Endothelial cell of umbilical vein (primary cell): ENCODE measurements at regions not wholly inside any gene's neighbourhood (a gene's known extent, or its start where the extent isn't known, plus 50 kb on each side); places are given as distances from the start of the nearest gene placed in this dataset.

ENCODE experiments used
- BruUV-seq: library from RNA; stranded (reverse); fragments of 400-500 nt; replicated peaks from 2 replicates; lab custom pipeline; 2021; lab: Mats Ljungman, UMichigan
- CTCF ChIA-PET: fragments of 300-600, 350-600 bp; sonication (Branson Sonifier 250); formaldehyde crosslinking; loops from one replicate; lab custom pipeline; 2021; ENCODE audit warnings: antibody characterized with exemption, inconsistent platforms; lab: Charles Lee
- POLR2A ChIA-PET: fragments of 300-600, 350-600 bp; sonication (Branson Sonifier 250); formaldehyde crosslinking; loops from one replicate; lab custom pipeline; 2021; ENCODE audit warnings: antibody characterized with exemption, inconsistent platforms; lab: Charles Lee
- DNase-seq: peaks from one replicate; pipeline ENCODE4 v3.0.0-alpha.2; 2011; ENCODE audit warnings: low read depth, low spot score
- FAIRE-seq: peaks from 2 replicates; lab custom pipeline; 2011; peaks lifted over from hg19 to GRCh38; lab: Jason Lieb, UNC
- H2AFZ ChIP-seq: 2 replicates; pipeline ENCODE4 v1.6.0; 2012; ENCODE audit warnings: low read depth, low read length, control low read depth, inconsistent platforms
- H3K27ac ChIP-seq: 2 replicates; pipeline ENCODE4 v1.5.1; 2011; ENCODE audit warnings: low read depth, mild to moderate bottlenecking, control low read depth, low read length, moderate library complexity; ENCODE audit not compliant: insufficient read depth
- H3K27me3 ChIP-seq, 2 experiments: 2 replicates each; pipeline versions ENCODE4 v1.6.0 to v1.6.1; 2011; ENCODE audit warnings: low read length in 2 of 2, mixed read lengths in 1 of 2; ENCODE audit not compliant: control insufficient read depth in 2 of 2, insufficient read depth in 2 of 2
- H3K36me3 ChIP-seq, 2 experiments: 2 replicates in 1 of 2; 3 replicates in 1 of 2; pipeline ENCODE4 v1.5.1; 2011; ENCODE audit warnings: low read length in 2 of 2, mild to moderate bottlenecking in 1 of 2, moderate library complexity in 1 of 2; ENCODE audit not compliant: control insufficient read depth in 2 of 2, insufficient read depth in 2 of 2; ENCODE audit errors: extremely low read depth in 1 of 2
- H3K4me1 ChIP-seq: 3 replicates; pipeline ENCODE4 v1.5.1; 2011; ENCODE audit warnings: mild to moderate bottlenecking, low read length; ENCODE audit not compliant: control insufficient read depth, insufficient read depth; ENCODE audit errors: extremely low read depth
- H3K4me2 ChIP-seq: 2 replicates; pipeline ENCODE4 v1.6.1; 2011; ENCODE audit warnings: low read length, control low read depth, mixed read lengths; ENCODE audit not compliant: insufficient read depth
- H3K4me3 ChIP-seq, 3 experiments: fragments of 200-600 bp in 1 of 3; sonication (generic), shearing (Covaris generic) in 1 of 3; replicated peaks in 1 of 3; 2 replicates each; pipeline ENCODE4 v1.5.1; 2011 to 2016; ENCODE audit warnings: control low read depth in 3 of 3, low read length in 3 of 3, mild to moderate bottlenecking in 2 of 3, inconsistent platforms in 1 of 3, low read depth in 1 of 3, moderate library complexity in 1 of 3; ENCODE audit not compliant: insufficient read depth in 1 of 3
- H3K79me2 ChIP-seq: 2 replicates; pipeline ENCODE4 v1.6.0; 2012; ENCODE audit warnings: low read length, inconsistent platforms; ENCODE audit not compliant: control insufficient read depth, insufficient read depth
- H3K9ac ChIP-seq: replicated peaks from 2 replicates; pipeline ENCODE3; 2011; ENCODE audit warnings: low read length, control low read depth; ENCODE audit not compliant: insufficient read depth; ENCODE audit errors: extremely low read depth
- H3K9me1 ChIP-seq: replicated peaks from 3 replicates; pipeline ENCODE4 v1.6.0; 2011; ENCODE audit warnings: mild to moderate bottlenecking, low read length; ENCODE audit not compliant: control insufficient read depth, insufficient read depth; ENCODE audit errors: extremely low read depth
- H3K9me3 ChIP-seq: replicated peaks from 2 replicates; pipeline ENCODE4 v1.5.1; 2012; ENCODE audit warnings: low read length, inconsistent platforms; ENCODE audit not compliant: control insufficient read depth, insufficient read depth
- H4K20me1 ChIP-seq: replicated peaks from 2 replicates; pipeline ENCODE3; 2011; ENCODE audit warnings: mild to moderate bottlenecking, low read length; ENCODE audit not compliant: control insufficient read depth, insufficient read depth; ENCODE audit errors: extremely low read depth
- EZH2 ChIP-seq: IDR thresholded peaks from 2 replicates; pipeline ENCODE4 v1.6.1; 2012; ENCODE audit warnings: borderline replicate concordance, low read depth, mild to moderate bottlenecking, moderate library complexity, low read length, inconsistent platforms; ENCODE audit not compliant: severe bottlenecking
- FOS ChIP-seq: IDR thresholded peaks from 2 replicates; pipeline ENCODE4 v1.6.1; 2011; ENCODE audit warnings: mild to moderate bottlenecking, low read length, moderate library complexity, borderline replicate concordance; ENCODE audit not compliant: insufficient read depth
- JUN ChIP-seq: IDR thresholded peaks from 2 replicates; pipeline ENCODE4 v1.6.1; 2011; ENCODE audit warnings: borderline replicate concordance, low read depth; ENCODE audit not compliant: insufficient read length, insufficient read depth
- MYC ChIP-seq: IDR thresholded peaks from one replicate; pipeline ENCODE4 v1.6.1; 2011; ENCODE audit warnings: mild to moderate bottlenecking, low read depth, low read length
- POLR2A ChIP-seq: IDR thresholded peaks from 2 replicates; pipeline ENCODE4 v1.6.1; 2012; ENCODE audit warnings: low read depth, mild to moderate bottlenecking, control low read depth, low read length
- POLR2AphosphoS5 ChIP-seq: IDR thresholded peaks from 2 replicates; pipeline ENCODE4 v1.6.1; 2012; ENCODE audit warnings: low read depth, mild to moderate bottlenecking, control low read depth, low read length, moderate library complexity; ENCODE audit not compliant: insufficient read depth
- dilution Hi-C: fragments of 300-500 bp; cut with MboI; formaldehyde crosslinking; loops from one replicate; pipeline ENCODE4 v1.15.0; 2019; ENCODE audit warnings: low sequenced_read_pairs; ENCODE audit not compliant: extremely low pct_ligation_motif_present
- intact Hi-C: fragments of 100-400 bp; cut with micrococcal nuclease; formaldehyde crosslinking; loops from one replicate; pipeline ENCODE4 v1.10.0; 2022
- TF ChIP-seq, protein P1 (sequence below): IDR thresholded peaks from 2 replicates; pipeline ENCODE4 v1.6.1; 2011; ENCODE audit not compliant: insufficient read depth, insufficient read length
- TF ChIP-seq, protein P2 (sequence below), 2 donors: IDR thresholded peaks; 1 replicate in 1 of 2; 2 replicates in 1 of 2; pipeline ENCODE4 v1.5.1; 2011; ENCODE audit warnings: low read length in 2 of 2, mild to moderate bottlenecking in 2 of 2, moderate library complexity in 2 of 2, control low read depth in 1 of 2, inconsistent platforms in 1 of 2, low read depth in 1 of 2; ENCODE audit not compliant: insufficient read depth in 1 of 2; ENCODE audit errors: extremely low read depth in 1 of 2

DNA sequence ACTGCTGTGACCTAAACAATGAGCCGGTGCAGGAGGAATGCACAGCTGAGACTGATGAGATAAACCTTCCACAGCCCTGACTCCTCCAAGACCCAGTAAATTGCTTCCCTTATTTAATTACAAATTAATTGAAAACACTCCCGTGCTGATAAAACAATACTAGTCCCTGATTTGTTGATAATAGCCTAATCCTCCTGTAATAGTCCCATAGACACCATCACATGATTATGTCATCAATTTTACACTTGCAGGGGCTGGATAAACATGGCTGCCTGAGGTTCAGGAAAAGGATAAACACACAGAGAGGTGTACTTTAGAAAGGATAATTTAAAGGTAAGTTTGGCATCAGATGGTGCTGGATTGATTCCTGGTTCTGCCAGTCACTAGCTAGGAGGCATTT lies 84.6 kb upstream of the SPAG17 start:
- Histone ChIP-seq H3K9ac (no peak overlapping the region), H3K9me1 (no peaks in the 10 kb centered on the region), H3K9me3 (no peaks in the 10 kb centered on the region), H3K4me2 (no peak overlapping the region), H4K20me1 (no peaks in the 10 kb centered on the region), H3K36me3 (no peaks in the 10 kb centered on the region), H3K4me1 (no peaks in the 10 kb centered on the region), H3K4me3 (no peak overlapping the region), H3K27me3 (no peaks in the 10 kb centered on the region), H3K27ac (no peak overlapping the region), H2AFZ (no peak overlapping the region), H3K79me2 (no peaks in the 10 kb centered on the region)
- DNase-seq (no peak), FAIRE-seq (no peak)
- intact Hi-C loops = no loop called here
- TF ChIP-seq MYC (no peak), EZH2 (no peak), JUN (no peak), POLR2A (no peak), POLR2AphosphoS5 (no peak), FOS (no peak)
- TF ChIP-seq, protein P1, sequence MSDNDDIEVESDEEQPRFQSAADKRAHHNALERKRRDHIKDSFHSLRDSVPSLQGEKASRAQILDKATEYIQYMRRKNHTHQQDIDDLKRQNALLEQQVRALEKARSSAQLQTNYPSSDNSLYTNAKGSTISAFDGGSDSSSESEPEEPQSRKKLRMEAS = no peak
- TF ChIP-seq, protein P2, sequence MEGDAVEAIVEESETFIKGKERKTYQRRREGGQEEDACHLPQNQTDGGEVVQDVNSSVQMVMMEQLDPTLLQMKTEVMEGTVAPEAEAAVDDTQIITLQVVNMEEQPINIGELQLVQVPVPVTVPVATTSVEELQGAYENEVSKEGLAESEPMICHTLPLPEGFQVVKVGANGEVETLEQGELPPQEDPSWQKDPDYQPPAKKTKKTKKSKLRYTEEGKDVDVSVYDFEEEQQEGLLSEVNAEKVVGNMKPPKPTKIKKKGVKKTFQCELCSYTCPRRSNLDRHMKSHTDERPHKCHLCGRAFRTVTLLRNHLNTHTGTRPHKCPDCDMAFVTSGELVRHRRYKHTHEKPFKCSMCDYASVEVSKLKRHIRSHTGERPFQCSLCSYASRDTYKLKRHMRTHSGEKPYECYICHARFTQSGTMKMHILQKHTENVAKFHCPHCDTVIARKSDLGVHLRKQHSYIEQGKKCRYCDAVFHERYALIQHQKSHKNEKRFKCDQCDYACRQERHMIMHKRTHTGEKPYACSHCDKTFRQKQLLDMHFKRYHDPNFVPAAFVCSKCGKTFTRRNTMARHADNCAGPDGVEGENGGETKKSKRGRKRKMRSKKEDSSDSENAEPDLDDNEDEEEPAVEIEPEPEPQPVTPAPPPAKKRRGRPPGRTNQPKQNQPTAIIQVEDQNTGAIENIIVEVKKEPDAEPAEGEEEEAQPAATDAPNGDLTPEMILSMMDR (IDR thresholded peaks at IDR 0.05; ENCODE audit: extremely low read depth in 1 of 2, insufficient read depth in 1 of 2, low read depth in 1 of 2, low read length in 2 of 2) = no peak
- ChIA-PET POLR2A (no interaction called here), CTCF (no interaction called here)
- BruUV-seq = no TSS peak
- dilution Hi-C loops = no loop called here
